Left lobe of liver (tissue), 2 donors: ENCODE measurements at regions not wholly inside any gene's neighbourhood (a gene's known extent, or its start where the extent isn't known, plus 50 kb on each side); places are given as distances from the start of the nearest gene placed in this dataset.
A peak's percentile ranks its signal among the peaks of the same experiment; 100 is the strongest.
"Not testable (repeated sequence)": the region's sequence is repeated elsewhere in the genome, so short reads cannot be mapped to it uniquely, and the experiment has no call there.

Source experiments
- ATAC-seq: fragments of 200-7000 bp; cut with Tn5 transposase; one replicate; pipeline ENCODE4 v1.9.1; 2020; ENCODE audit warnings: mild to moderate bottlenecking, moderate library complexity
- DNase-seq: peaks from one replicate; pipeline ENCODE4 v3.0.0-alpha.2; 2020; ENCODE audit warnings: low spot score
- donor health status: DM: no; HTN: no; CAD: no; lungs with moderate emphysema.
- donor health status: DM: no; HTN: yes; CAD: no.

- DNase-seq = no peak
- no peak for ATAC-seq
Observed at GRCh38 chr14:34180869-34181268, 230.0 kb upstream of the EGLN3 start.

- ATAC-seq (peak; percentile 41), DNase-seq (no peak)
Observed at GRCh38 chr14:34180434-34180833, 229.6 kb upstream of the EGLN3 start.

- ATAC-seq (no peak), DNase-seq (no peak)
Observed at GRCh38 chr14:34179727-34180126, 228.9 kb upstream of the EGLN3 start.

GRCh38 chr14:34177466-34177865, 226.6 kb upstream of the EGLN3 start:
- no peak for ATAC-seq
- DNase-seq = no peak

- DNase-seq = no peak
- no peak for ATAC-seq
Observed at GRCh38 chr14:34175574-34175973, 224.7 kb upstream of the EGLN3 start.

GRCh38 chr14:34174973-34175372, 224.1 kb upstream of the EGLN3 start:
- DNase-seq (no peak), ATAC-seq (no peak)

- no peak for ATAC-seq
- DNase-seq = no peak
Observed at GRCh38 chr14:34173916-34174315, 223.0 kb upstream of the EGLN3 start.

GRCh38 chr14:34172550-34173368, 221.9 kb upstream of the EGLN3 start:
- peak; percentile 30 for ATAC-seq
- no peak for DNase-seq

- no peak for DNase-seq
- ATAC-seq = no peak
Observed at GRCh38 chr14:34172173-34172451, 221.2 kb upstream of the EGLN3 start.

GRCh38 chr14:34171431-34172172, 220.7 kb upstream of the EGLN3 start:
- no peak for ATAC-seq
- DNase-seq = no peak

- DNase-seq (no peak), ATAC-seq (no peak)
Observed at GRCh38 chr14:34170882-34171281, 220.0 kb upstream of the EGLN3 start.

- ATAC-seq (no peak), DNase-seq (no peak)
Observed at GRCh38 chr14:34169561-34169960, 218.7 kb upstream of the EGLN3 start.

GRCh38 chr14:34168656-34169055, 217.8 kb upstream of the EGLN3 start:
- no peak for DNase-seq
- no peak for ATAC-seq

GRCh38 chr14:34165847-34166350, 215.0 kb upstream of the EGLN3 start:
- ATAC-seq = no peak
- no peak for DNase-seq

- DNase-seq (no peak), ATAC-seq (no peak)
Observed at GRCh38 chr14:34164162-34164864, 213.4 kb upstream of the EGLN3 start.

- ATAC-seq (no peak), DNase-seq (no peak)
Observed at GRCh38 chr14:34161351-34162082, 210.6 kb upstream of the EGLN3 start.

- no peak for DNase-seq
- ATAC-seq = no peak
Observed at GRCh38 chr14:34160619-34161018, 209.7 kb upstream of the EGLN3 start.

GRCh38 chr14:34157651-34158050, 206.8 kb upstream of the EGLN3 start:
- DNase-seq = no peak
- no peak for ATAC-seq

- no peak for ATAC-seq
- DNase-seq = no peak
Observed at GRCh38 chr14:34147461-34147860, 196.6 kb upstream of the EGLN3 start.

- not testable (repeated sequence) for ATAC-seq, DNase-seq
Observed at GRCh38 chr14:34140127-34140526, 189.3 kb upstream of the EGLN3 start.
